Tongue (tissue), 1 donor: ENCODE measurements at regions not wholly inside any gene's neighbourhood (a gene's known extent, or its start where the extent isn't known, plus 50 kb on each side); places are given as distances from the start of the nearest gene placed in this dataset.

ENCODE experiments used
- DNase-seq: peaks from one replicate; pipeline ENCODE4 v3.0.0-alpha.2; 2015

- DNase-seq = no peak
These were observed 83.4 kb upstream of the POU3F1 start for GRCh38 chr1:38129971-38130370.

GRCh38 chr1:38129473-38129872 lies 82.9 kb upstream of the POU3F1 start:
- no peak for DNase-seq

- DNase-seq = no peak
These were observed 82.4 kb upstream of the POU3F1 start for GRCh38 chr1:38128926-38129453.

GRCh38 chr1:38128511-38128910 lies 81.9 kb upstream of the POU3F1 start:
- no peak for DNase-seq

- DNase-seq = no peak
These were observed 80.8 kb upstream of the POU3F1 start for GRCh38 chr1:38127428-38127827.

GRCh38 chr1:38126970-38127369 lies 80.4 kb upstream of the POU3F1 start:
- no peak for DNase-seq

- no peak for DNase-seq
These were observed 79.4 kb upstream of the POU3F1 start for GRCh38 chr1:38125837-38126520.

GRCh38 chr1:38125016-38125415 lies 78.4 kb upstream of the POU3F1 start:
- DNase-seq = no peak

GRCh38 chr1:38123356-38124135 lies 77.0 kb upstream of the POU3F1 start:
- no peak for DNase-seq

GRCh38 chr1:38121231-38121680 lies 74.7 kb upstream of the POU3F1 start:
- DNase-seq = no peak

- DNase-seq = no peak
These were observed 74.1 kb upstream of the POU3F1 start for GRCh38 chr1:38120552-38121230.

GRCh38 chr1:38118976-38119375 lies 72.4 kb upstream of the POU3F1 start:
- DNase-seq = peak; percentile 43

GRCh38 chr1:38117444-38117887 lies 70.9 kb upstream of the POU3F1 start:
- peak; percentile 58 for DNase-seq

GRCh38 chr1:38115682-38116202 lies 69.1 kb upstream of the POU3F1 start:
- DNase-seq = no peak

- no peak for DNase-seq
These were observed 68.6 kb upstream of the POU3F1 start for GRCh38 chr1:38115226-38115625.

GRCh38 chr1:38114241-38115026 lies 67.8 kb upstream of the POU3F1 start:
- peak; percentile 86 for DNase-seq

- DNase-seq = no peak
These were observed 66.6 kb upstream of the POU3F1 start for GRCh38 chr1:38113159-38113666.

GRCh38 chr1:38111589-38111988 lies 65.0 kb upstream of the POU3F1 start:
- no peak for DNase-seq

GRCh38 chr1:38105267-38105666 lies 58.7 kb upstream of the POU3F1 start:
- no peak for DNase-seq

- DNase-seq = peak; percentile 45
These were observed 56.0 kb upstream of the POU3F1 start for GRCh38 chr1:38102636-38103035.

- DNase-seq = no peak
These were observed 54.6 kb upstream of the POU3F1 start for GRCh38 chr1:38101037-38101785.
